D341Med (cell line): ENCODE measurements at regions not wholly inside any gene's neighbourhood (a gene's known extent, or its start where the extent isn't known, plus 50 kb on each side); places are given as distances from the start of the nearest gene placed in this dataset.
"Not testable (repeated sequence)": the region's sequence is repeated elsewhere in the genome, so short reads cannot be mapped to it uniquely, and the experiment has no call there.

Source experiments
- DNase-seq: peaks from one replicate; pipeline ENCODE4 v3.0.0; 2012; ENCODE audit warnings: low spot score

- no peak for DNase-seq
Observed at GRCh38 chr1:184183919-184184318, 132.4 kb downstream of the TSEN15 start.

GRCh38 chr1:184184614-184185013, 133.1 kb downstream of the TSEN15 start:
- DNase-seq, result not testable (repeated sequence)

- DNase-seq, result no peak
Observed at GRCh38 chr1:184185347-184185746, 133.8 kb downstream of the TSEN15 start.

DNA sequence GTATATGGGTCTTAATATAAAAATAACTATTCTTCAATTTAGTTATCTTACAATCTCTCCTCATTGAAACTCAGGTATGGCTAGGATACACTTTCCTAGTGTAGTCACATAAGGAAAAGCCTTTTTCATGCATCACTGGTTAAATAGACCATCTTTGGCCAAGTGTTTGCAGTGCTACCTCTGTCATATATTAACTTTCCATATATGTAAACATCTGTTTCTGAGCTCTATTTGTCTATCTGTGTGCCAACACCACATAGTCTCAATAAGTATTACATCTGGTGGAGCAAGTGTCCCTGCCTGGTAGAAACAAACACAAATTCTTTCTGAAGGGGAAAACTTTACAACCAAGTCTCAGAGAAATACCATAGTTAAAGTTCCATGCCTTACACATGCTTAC, 134.6 kb downstream of the TSEN15 start:
- no peak for DNase-seq

DNA sequence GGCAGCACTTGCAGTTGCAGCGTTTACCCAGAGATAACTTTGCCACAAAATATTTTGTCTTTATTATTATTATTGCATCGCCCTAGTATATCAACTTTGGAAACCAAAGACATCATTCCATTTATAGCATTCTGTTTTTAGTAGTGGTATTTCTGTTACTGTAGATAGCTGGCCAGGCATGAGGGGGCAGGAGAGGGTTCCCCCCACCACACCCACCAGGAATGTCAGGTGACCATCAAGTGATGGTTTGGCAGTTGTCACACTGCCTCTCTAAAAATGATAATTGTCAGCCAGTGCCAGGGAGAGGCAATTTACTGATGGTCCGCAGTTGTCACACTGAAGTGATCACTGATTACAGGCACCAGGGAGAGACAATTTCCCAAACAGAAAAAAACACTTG, 135.6 kb downstream of the TSEN15 start:
- no peak for DNase-seq

GRCh38 chr1:184188037-184188436, 136.5 kb downstream of the TSEN15 start:
- no peak for DNase-seq

DNA sequence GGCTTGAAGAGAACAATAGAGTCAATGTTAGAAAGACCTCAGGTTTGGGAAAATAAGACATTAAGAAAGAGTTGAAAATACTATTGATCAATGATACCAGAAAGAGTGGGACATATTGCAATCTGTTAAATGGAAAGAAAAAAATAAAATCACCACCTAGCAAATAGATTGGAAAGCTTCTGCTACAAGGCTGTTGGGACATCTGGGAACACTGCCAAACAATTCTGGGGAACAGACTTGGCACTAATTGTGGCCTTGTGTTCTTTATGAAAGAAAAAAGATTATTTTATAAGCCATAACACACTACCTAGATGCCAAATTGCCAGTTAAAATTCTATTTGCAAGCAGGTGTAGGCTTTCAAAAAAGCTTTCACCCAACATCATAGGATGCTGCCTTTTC, 137.8 kb downstream of the TSEN15 start:
- DNase-seq, result no peak

GRCh38 chr1:184190616-184191015, 139.1 kb downstream of the TSEN15 start:
- no peak for DNase-seq

DNA sequence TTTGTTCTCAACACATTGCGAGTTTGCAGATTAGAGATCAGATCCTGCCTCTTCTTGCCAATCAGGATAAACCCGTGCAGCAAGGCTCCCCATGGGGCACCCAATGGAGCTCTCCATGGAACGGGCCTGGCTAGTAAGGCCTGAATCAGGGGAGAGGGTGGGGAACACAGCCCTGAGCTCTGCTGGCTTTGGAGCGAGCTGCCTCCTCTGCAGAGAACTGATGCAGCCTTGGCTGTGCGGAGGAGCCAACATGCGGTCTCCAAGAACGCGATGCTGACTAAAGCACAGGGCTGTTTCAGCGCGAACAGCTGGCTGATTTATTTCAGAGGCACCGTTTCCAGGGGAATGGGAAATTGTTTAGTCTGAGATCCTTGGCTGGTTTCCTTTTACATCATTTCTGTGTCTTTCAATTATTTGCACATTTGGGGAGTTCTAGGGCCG, 139.7 kb downstream of the TSEN15 start:
- no peak for DNase-seq

DNA sequence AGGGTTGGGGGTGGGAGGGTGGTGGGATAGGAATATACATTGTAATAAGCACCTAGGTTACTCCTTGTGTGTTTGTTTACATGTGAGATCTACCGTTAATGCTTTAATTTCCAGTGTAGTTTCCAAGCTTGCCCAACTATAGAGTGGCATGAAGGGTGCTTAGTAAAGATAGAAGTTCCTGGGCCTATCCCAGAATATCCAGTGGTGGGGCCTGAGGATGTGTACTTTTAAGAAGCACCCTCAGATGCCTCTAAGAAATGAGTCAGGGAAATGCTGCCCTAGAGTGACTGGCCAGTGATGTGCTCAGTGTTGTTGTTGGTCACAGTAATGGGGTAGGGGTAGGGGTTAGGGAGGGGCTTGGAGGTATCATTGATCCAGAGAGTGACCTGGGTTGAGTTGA, 141.3 kb downstream of the TSEN15 start:
- no peak for DNase-seq

- no peak for DNase-seq
Observed at GRCh38 chr1:184193451-184193850, 141.9 kb downstream of the TSEN15 start.

DNA sequence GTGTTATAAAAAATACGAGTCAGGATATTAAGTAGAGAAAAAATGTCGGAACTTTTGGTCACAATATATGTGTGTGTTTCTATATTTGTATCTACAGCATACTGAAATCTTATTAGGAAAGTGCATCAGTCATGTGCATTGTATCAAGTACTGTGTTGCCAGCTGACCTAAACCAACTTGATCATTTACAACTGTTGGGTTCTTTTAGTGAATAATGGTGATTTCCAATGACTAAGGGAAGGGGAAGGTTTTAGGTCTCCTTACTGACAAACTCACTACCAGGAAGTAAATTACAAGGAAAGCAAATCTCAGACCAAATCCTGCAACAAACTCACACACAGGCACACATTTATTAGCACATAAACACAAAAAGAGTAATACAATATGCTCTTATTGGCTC, 142.7 kb downstream of the TSEN15 start:
- DNase-seq, result no peak

- not testable (repeated sequence) for DNase-seq
Observed at GRCh38 chr1:184195722-184196121, 144.2 kb downstream of the TSEN15 start.

GRCh38 chr1:184197831-184198230, 146.3 kb downstream of the TSEN15 start:
- DNase-seq, result no peak

GRCh38 chr1:184199036-184199435, 147.5 kb downstream of the TSEN15 start:
- no peak for DNase-seq

GRCh38 chr1:184199438-184200085, 148.0 kb downstream of the TSEN15 start:
- no peak for DNase-seq

GRCh38 chr1:184208622-184209021, 157.1 kb downstream of the TSEN15 start:
- DNase-seq, result no peak

DNA sequence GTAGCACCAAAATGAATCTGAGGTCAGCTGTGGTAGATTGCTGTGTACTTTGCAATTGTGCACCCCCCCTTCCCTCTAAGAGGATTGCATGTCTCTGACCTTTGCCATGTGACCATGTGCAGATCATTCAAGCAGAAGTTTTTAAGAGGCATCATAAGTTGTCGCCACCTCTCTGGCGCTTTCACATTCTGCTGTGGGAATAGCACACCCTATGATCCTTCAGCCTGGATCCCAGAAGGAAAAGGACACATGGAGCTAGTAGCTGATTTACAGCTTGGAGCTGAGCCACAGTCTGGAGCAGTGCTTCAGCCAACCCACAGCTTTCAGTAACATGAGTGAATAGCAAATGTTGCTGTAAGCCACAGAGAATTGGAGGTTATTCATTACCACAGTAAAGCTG, 158.5 kb downstream of the TSEN15 start:
- no peak for DNase-seq

DNA sequence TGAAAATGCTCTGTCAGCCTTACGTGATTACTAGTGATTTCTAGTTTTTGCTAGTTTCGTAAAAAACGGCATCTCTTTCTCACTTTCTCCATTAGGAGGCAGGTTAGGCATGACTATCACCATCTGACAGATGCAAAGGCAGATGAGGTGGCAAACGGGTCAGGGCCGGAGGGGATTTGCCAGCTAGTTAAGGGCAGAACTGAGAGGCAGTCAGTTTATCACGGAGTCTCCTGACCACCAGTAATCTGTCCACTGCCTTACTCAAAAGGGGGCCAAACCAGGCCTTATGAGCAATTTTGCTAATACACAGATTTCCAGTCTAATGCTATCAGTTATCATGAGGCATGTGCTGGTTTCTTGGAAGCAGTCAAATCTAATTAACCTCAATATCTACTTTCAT, 159.3 kb downstream of the TSEN15 start:
- no peak for DNase-seq

DNA sequence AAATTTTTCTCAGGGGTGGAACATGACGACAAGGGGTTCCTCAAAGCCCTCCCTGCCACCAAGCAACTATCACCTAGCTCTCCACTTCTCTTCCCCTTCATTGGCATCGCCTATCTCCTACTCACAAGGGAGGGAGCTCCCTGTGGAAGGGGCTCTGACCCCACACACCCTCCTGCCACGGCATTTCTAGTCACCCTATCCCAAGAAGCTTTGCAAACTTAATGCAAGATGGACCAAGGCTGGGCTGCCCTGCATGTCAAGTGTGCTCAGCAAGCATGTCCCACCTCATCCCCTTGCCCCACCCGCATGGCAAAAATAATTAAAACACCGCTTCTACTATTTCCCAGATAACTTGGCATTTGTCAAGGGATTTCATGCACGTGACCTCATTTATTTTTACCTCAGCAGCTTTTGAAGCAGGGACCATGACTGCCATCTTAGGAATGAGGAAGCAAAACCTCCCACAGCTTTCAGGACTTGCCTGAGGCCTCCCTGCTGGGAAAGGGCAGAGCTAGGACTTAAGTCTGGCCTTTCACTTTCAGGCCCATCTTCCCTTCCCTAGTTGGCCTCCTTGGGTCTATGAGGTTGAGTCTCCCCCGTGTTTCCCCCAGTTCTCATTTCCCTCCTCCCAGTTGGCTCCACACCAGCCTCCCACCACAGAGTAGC, 161.3 kb downstream of the TSEN15 start:
- DNase-seq, result no peak

DNA sequence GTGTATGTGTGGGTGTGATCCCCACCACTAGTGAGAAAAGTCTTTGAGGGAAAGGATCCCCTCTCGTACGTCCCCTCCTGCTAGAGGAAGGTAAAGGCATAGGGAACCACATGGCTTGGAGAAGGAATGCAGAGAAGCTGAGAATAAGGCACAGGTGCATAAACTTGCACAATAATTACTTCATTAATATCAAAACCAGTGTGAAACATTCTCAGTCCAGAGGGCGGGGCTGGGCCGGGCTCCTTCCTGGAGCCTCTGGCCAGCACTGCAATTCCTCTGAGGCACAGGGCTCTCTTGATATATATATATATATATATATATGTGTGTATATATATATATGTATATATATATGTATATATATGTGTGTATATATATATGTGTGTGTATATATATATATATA, 162.6 kb downstream of the TSEN15 start:
- no peak for DNase-seq

DNA sequence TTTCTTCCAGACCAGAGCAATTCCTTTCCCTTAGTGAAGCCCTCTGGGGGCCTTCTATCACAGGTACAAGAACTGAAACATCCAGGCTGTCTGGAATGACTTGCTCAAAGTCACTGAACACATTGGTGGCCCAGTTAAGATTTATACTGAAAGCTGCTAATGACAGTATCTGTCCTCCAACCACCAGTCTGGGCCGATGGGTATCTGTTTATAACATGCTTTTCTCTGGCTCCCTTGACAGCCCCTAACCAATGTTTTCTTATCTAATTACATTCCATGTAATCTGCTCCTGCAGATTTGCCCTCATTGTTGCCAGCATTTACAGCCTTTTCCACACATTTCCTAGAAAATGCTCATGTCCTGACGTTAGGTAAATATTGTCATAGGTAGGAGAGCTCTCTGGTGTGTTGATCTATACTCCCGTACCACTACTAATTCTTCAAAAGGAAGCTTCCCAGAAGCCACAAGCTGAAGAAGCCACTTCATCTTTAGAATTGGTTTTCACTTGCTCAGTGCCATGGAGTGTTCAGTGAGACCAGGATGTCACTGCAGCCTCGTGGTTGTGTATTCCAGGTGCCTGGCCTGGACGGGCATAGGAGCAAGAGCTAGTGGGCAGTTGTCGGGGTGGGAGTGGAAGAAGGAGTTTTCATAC, 163.9 kb downstream of the TSEN15 start:
- no peak for DNase-seq

DNA sequence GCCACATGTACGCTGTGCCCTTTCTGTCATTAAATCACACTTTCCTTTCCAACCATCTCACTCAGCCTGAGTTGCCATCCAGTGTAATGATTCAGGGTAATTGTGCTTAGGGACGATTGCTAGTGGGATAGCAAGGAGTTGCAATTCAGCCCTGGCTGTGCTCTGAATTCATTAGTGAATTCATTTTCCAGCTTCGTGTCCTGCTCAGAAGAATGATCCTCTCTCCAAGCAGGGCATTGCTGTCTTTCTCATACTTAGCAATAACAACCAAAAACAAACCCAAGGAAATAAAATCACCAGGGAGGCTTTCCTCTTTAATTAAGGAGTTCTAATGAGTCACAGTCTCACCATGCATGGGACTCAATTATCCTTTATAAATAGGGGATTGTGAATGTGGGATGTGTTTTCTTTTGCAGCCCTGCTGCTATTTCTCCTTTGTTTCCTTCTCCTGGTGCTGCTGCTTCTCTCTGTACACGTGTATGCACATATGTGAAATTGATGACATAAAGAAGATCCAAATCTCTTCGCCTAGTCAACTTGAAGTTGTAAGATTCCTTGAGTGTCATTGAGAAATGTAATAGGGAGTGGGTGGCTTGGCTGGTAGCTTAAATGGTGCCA, 167.0 kb downstream of the TSEN15 start:
- no peak for DNase-seq
